GM21423 (cell line): ENCODE measurements at regions not wholly inside any gene's neighbourhood (a gene's known extent, or its start where the extent isn't known, plus 50 kb on each side); places are given as distances from the start of the nearest gene placed in this dataset.

ENCODE experiments used
- ATAC-seq: cut with Tn5 transposase; IDR thresholded peaks from one replicate; pipeline ENCODE4 v1.9.1; 2021; ENCODE audit warnings: mild to moderate bottlenecking, moderate library complexity; ENCODE audit not compliant: unreplicated experiment

DNA sequence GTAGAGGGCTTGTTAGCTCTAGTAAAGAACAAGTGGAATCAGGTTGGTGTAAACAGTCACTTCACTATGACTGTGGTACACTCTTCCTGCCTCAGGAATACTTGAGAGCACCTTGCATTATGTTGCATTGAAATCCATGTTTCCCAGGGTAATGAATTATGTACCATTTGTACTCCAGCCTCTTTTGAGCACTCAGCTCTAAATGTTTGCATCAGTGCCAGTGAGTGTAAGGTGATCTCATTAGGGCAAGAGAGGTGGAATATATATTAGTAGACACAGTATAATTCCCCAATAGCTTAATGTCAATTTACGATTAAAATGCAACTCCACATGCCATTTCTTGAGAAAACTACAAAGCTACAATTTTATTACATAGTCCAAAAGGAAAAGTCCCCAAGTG, 319.6 kb upstream of the POU3F2 start:
- ATAC-seq, result no peak

DNA sequence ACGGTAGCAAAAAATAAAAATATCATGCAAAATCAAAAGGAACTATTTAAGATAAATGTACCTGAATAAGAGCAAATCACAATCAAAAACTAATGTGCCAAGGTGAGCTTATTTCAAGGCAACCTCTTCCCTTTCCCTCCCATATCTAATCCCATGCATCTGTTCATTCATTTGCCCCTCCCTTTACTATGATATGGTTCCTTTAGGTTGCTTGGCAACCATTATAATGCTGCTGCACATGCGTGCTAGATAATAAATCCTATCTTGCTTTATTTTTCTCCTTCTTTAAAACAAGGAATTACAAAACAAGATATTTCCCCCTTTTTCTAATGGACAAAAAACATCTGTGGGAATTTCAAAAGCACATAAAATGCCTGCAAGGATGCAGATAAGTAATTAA, 318.2 kb upstream of the POU3F2 start:
- ATAC-seq, result no peak

- ATAC-seq, result no peak
Measured at GRCh38 chr6:98516866-98517265, 317.5 kb upstream of the POU3F2 start.

- ATAC-seq, result no peak
Measured at GRCh38 chr6:98525860-98526259, 308.5 kb upstream of the POU3F2 start.

GRCh38 chr6:98526465-98526864, 307.9 kb upstream of the POU3F2 start:
- ATAC-seq, result no peak

DNA sequence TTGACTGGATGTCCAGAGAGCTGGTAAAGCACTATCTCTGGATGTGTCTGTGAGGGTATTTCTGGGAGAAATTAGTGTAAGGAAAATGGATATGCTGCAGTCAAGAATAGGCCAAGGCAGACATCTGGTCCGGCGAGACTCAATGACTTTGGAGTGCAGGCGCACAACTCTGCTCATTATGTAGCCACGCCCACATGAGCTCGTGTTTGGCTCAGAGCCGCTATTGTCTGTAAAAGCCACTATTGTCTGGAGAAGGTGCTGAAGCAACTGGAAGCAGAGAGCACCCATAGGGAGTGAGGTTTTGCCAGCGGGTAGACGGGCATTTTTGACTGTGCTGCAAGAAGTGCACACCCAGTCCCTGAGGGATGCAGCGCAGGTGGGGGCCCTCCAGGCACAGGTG, 305.0 kb upstream of the POU3F2 start:
- no peak for ATAC-seq

GRCh38 chr6:98530732-98531131, 303.6 kb upstream of the POU3F2 start:
- ATAC-seq, result no peak

DNA sequence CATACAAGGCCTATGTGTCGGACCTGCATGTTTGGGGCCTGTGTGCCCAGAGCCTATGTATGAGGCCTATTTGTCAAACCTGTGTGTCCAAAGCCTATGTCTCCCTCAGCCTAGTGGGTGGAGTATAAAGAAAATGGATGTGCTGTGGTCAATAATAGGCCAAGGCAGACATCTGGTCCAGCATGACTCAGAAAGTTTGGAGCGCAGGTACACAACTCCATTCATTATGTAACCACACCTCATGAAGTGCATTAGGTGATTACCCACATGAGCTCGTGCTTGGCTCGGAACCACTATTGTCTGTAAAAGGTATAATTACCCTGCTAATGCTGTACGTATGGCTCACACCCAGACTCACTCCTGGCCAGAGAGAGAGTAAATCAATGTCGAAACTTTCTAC, 302.4 kb upstream of the POU3F2 start:
- no peak for ATAC-seq

DNA sequence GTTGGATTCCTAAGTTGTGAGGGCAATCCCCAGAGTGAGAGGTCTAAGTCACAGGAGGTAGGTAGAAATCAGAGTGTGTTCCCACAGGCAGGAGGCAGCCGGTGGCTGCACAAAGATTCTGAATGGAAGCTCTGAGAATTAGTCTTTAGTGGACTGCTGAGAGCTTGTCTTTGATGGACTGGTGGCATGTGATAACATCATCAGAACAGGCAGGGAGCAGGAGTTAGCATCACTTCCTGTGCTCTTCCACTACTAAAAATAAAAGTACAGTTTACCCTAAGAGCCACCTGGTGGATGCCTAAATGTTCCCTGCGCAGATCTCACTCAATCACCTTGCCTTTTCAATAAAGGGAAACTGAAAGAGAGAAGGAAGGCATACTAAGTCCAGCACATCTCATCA, 294.6 kb upstream of the POU3F2 start:
- ATAC-seq, result no peak

- ATAC-seq, result no peak
Measured at GRCh38 chr6:98546376-98546775, 288.0 kb upstream of the POU3F2 start.

- no peak for ATAC-seq
Measured at GRCh38 chr6:98547151-98547550, 287.2 kb upstream of the POU3F2 start.

DNA sequence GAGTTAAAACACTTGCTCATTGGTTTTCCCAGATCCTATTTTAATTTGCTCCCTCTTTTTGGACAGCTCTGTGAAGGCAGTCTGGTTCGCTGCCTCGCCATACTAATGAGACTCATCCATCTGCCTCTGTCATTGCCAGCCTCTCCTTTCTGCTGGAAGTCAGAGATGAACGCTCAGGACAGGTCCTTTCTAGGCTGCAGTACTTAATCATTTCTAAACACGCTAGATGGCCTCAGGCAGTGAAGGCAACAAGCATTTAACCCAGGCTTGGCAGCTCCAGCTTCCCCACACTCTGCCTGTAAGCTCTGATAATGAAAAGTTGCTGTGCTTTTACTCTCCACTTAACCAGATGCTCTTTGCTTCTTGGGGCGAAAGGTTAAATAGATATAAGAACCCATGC, 286.7 kb upstream of the POU3F2 start:
- ATAC-seq, result no peak

DNA sequence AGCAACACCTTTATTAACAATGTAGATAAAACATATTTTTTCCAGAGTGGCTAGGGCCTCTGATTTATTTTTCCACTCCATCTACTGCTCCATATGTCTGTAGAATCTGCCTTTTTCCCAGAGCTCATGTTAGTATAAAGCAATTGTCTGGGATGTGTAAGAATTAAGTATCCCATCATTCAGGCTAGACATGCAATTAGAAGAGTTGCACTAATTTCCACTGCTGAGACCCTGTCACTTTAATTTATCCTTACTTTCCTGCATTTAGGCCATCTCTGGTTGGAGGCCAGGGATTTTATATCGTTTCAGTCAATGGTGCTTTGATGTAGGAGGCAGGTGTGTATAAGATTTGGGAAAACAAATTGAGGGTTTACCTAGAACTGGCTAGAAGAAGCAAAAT, 286.1 kb upstream of the POU3F2 start:
- ATAC-seq, result no peak

- ATAC-seq, result no peak
Measured at GRCh38 chr6:98560418-98560817, 274.0 kb upstream of the POU3F2 start.

DNA sequence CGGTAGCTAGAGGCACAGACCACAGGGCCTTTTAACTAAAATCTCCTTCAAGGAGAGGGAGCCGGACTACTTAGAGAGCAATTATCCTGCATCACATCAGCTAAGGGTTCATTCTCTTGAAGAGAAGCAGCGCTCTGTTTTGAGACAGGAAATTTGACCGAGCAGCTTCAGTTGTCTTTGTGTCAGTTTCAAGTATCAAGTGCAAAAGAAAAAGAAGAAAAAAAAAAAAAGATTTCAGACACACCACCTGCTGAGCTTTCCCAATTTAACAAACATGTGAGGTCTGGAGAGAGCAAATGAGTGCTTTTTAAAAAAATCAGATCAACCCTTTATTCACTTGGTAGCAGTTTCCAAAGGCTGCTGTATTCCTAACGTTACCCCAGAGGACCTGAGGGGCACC, 273.5 kb upstream of the POU3F2 start:
- ATAC-seq, result no peak

DNA sequence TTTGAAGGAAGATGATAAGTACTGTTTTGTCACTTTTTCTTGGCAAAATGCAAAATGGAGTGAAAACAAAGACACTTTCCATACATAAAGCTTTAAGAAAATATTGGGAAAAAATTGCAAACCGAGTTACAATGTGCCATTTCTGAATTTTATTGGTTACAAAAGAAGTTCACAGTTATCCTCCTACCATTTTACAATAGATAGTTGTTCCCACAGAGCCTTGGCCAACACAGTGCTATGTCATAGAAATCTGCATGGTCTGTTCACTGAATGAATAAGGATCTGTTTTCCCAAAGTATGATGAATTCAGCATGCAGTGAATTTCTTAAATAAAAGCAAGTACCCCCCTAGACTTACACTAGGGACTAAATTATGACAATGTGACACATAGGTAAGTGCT, 268.2 kb upstream of the POU3F2 start:
- no peak for ATAC-seq

DNA sequence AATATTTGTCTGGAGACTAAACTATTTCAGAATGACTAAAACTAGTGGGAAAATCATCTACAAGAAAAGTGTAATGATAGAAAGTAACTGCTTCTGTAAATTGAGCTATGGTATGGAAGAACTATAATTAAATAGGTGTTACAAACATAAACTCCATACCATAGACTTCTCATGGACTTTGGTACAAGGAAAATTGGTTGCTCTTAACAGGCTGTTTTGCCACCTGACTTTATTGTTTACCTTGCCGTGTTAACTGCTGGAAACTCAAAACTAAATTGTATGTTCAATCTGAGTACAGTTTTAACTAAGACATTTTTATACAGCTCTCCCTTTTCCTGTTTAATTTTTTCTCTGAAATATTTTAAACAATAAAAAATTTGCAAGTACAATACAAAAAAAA, 261.8 kb upstream of the POU3F2 start:
- ATAC-seq, result no peak

GRCh38 chr6:98574984-98575383, 259.4 kb upstream of the POU3F2 start:
- ATAC-seq, result no peak

- no peak for ATAC-seq
Measured at GRCh38 chr6:98576791-98577190, 257.6 kb upstream of the POU3F2 start.

- no peak for ATAC-seq
Measured at GRCh38 chr6:98578016-98578415, 256.4 kb upstream of the POU3F2 start.

DNA sequence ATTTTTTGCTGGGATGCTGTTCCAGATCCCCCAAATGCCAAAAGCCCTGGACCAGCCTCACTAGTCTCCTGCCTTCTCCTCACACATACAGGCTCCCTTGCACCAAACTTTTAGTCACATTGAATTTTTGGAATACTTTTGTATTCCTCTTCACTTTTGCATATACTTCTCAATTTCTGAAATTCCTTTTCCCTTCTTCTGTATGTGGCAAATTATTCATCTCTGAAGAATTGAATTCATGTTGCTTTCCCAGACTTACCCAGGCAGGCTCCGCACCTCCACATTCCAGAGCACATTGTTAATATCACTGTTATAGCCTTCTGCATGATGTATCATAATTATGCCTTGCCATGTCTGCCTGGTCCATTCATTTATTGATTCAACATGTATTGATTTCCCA, 255.3 kb upstream of the POU3F2 start:
- ATAC-seq, result no peak

DNA sequence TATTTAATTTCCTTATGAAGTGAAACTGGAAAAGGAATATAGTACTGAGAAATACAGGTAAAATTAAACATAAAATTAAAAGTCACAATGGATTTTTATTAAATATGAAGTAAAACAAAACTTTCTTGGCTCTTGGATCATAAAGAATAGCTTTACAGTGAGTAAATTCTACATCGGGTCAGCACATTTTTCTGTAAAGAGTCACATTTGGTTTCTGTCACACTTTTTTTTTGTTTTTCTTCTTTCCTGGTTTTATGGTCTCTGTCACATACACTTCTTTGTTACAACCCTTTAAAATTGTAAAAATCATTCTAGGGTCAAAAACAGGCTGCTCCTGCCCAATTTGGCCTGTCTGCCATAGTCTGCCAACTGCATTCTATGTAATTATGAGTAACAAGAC, 254.4 kb upstream of the POU3F2 start:
- ATAC-seq, result no peak

GRCh38 chr6:98581705-98582104, 252.7 kb upstream of the POU3F2 start:
- ATAC-seq, result no peak

- no peak for ATAC-seq
Measured at GRCh38 chr6:98583506-98583905, 250.9 kb upstream of the POU3F2 start.
